PC-9 (cell line): ENCODE measurements at regions not wholly inside any gene's neighbourhood (a gene's known extent, or its start where the extent isn't known, plus 50 kb on each side); places are given as distances from the start of the nearest gene placed in this dataset.

Source experiments
- BruUV-seq: library from RNA; stranded (reverse); fragments of 400-500 nt; replicated peaks from 2 replicates; lab custom pipeline; 2021; lab: Mats Ljungman, UMichigan
- CTCF ChIA-PET: fragments of 300-600 bp; sonication (Branson Sonifier 250); formaldehyde crosslinking; loops from one replicate; lab custom pipeline; 2022; ENCODE audit warnings: antibody characterized with exemption; lab: Charles Lee
- POLR2A ChIA-PET: fragments of 300-600 bp; sonication (Branson Sonifier 250); formaldehyde crosslinking; loops from one replicate; lab custom pipeline; 2022; ENCODE audit warnings: antibody characterized with exemption; ENCODE audit not compliant: unreplicated experiment; lab: Charles Lee
- DNase-seq, 2 experiments: peaks; one replicate each; pipeline versions ENCODE4 v3.0.0 to v3.0.0-alpha.2; 2015 to 2022; ENCODE audit warnings: mixed read lengths in 1 of 2
- H2AFZ ChIP-seq: fragments of 200-600 bp; sonication (generic); 2 replicates; pipeline ENCODE4 v1.8.1; 2017; ENCODE audit warnings: antibody characterized with exemption
- H3F3A ChIP-seq: fragments of 200-600 bp; sonication (generic); 2 replicates; pipeline ENCODE4 v1.8.1; 2017; ENCODE audit warnings: antibody characterized with exemption, mild to moderate bottlenecking, low read depth; ENCODE audit not compliant: insufficient read depth
- H3K27ac ChIP-seq: fragments of 200-600 bp; sonication (generic); 2 replicates; pipeline ENCODE4 v1.6.1; 2016; ENCODE audit warnings: mixed run types
- H3K27me3 ChIP-seq: fragments of 200-600 bp; sonication (generic); 2 replicates; pipeline ENCODE4 v1.6.1; 2016; ENCODE audit warnings: low read depth, mixed run types; ENCODE audit not compliant: insufficient read depth
- H3K36me3 ChIP-seq: fragments of 200-600 bp; sonication (generic); 2 replicates; pipeline ENCODE4 v1.6.1; 2016; ENCODE audit warnings: low read depth, mixed run types
- H3K4me1 ChIP-seq: fragments of 200-600 bp; sonication (generic); replicated peaks from 2 replicates; pipeline ENCODE4 v1.6.1; 2016; ENCODE audit warnings: mixed run types; ENCODE audit not compliant: insufficient read depth
- H3K4me2 ChIP-seq: fragments of 200-600 bp; sonication (generic); 2 replicates; pipeline ENCODE4 v1.6.1; 2017; ENCODE audit warnings: mixed run types
- H3K4me3 ChIP-seq: fragments of 200-600 bp; sonication (generic); 2 replicates; pipeline ENCODE4 v1.6.1; 2016; ENCODE audit warnings: mixed run types
- H3K79me2 ChIP-seq: fragments of 200-600 bp; sonication (generic); 2 replicates; pipeline ENCODE4 v1.6.1; 2017; ENCODE audit warnings: low read depth, mixed run types
- H3K9me2 ChIP-seq: fragments of 200-600 bp; sonication (generic); 2 replicates; pipeline ENCODE4 v1.8.1; 2017; ENCODE audit warnings: mild to moderate bottlenecking; ENCODE audit not compliant: insufficient read depth
- H3K9me3 ChIP-seq: fragments of 200-600 bp; sonication (generic); 2 replicates; pipeline ENCODE4 v1.8.1; 2016; ENCODE audit warnings: low read depth; ENCODE audit not compliant: insufficient read depth
- H4K20me1 ChIP-seq: fragments of 200-600 bp; sonication (generic); 2 replicates; pipeline ENCODE4 v1.8.1; 2017; ENCODE audit not compliant: insufficient read depth
- CTCF ChIP-seq: fragments of 200-600 bp; sonication (generic); conservative IDR thresholded peaks from 2 replicates; pipeline ENCODE4 v1.6.1; 2017; ENCODE audit warnings: mixed run types, antibody characterized with exemption, mild to moderate bottlenecking, moderate library complexity
- EZH2 ChIP-seq: fragments of 200-600 bp; sonication (generic); IDR thresholded peaks from 2 replicates; pipeline ENCODE4 v1.8.0; 2017; ENCODE audit warnings: antibody characterized with exemption, low read depth
- intact Hi-C: fragments of 100-400 bp; cut with micrococcal nuclease; formaldehyde crosslinking; loops from one replicate; pipeline ENCODE4 v1.10.0; 2022; ENCODE audit not compliant: unreplicated experiment

GRCh38 chr12:67193704-67194103 is 75.5 kb upstream of the CAND1 start:
- Histone ChIP-seq H2AFZ (no peak overlapping the region), H3K4me1 (no peaks in the 10 kb centered on the region), H3K4me2 (no peak overlapping the region), H3K27me3 (peaks cover 50% of the 10 kb centered on the region), H3K9me3 (no peaks in the 10 kb centered on the region), H3K36me3 (no peaks in the 10 kb centered on the region), H3K27ac (no peak overlapping the region), H3F3A (no peaks in the 10 kb centered on the region), H3K4me3 (no peak overlapping the region), H4K20me1 (no peaks in the 10 kb centered on the region), H3K9me2 (no peaks in the 10 kb centered on the region), H3K79me2 (no peaks in the 10 kb centered on the region)
- ChIA-PET CTCF (no interaction called here), POLR2A (no interaction called here)
- BruUV-seq: no TSS peak
- peak in 1 of 2 experiments; percentile 12 for DNase-seq
- intact Hi-C loops: no loop called here
- TF ChIP-seq CTCF (no peak), EZH2 (no peak)

- POLR2A ChIA-PET: interaction anchor here (0.7 kb wide), 1 partner anchor 147 kb away, joined by 4 read pairs; no protein-coding TSS in a partner anchor
These were observed 68.8 kb upstream of the CAND1 start for GRCh38 chr12:67200386-67200785.

GRCh38 chr12:67202011-67202677 is 67.0 kb upstream of the CAND1 start:
- DNase-seq: no peak
- H3F3A ChIP-seq: no peaks in the 10 kb centered on the region
- H3K36me3 ChIP-seq: no peaks in the 10 kb centered on the region
- no peak overlapping the region for H2AFZ ChIP-seq
- no peaks in the 10 kb centered on the region for H3K4me1 ChIP-seq
- H3K9me2 ChIP-seq: no peaks in the 10 kb centered on the region
- no peak overlapping the region for H3K4me3 ChIP-seq
- H3K79me2 ChIP-seq: no peaks in the 10 kb centered on the region
- ChIA-PET POLR2A (no interaction called here), CTCF (interaction anchor here (0.6 kb wide), 1 partner anchor 1351 kb away, joined by 3 read pairs; no protein-coding TSS in a partner anchor)
- H4K20me1 ChIP-seq: no peaks in the 10 kb centered on the region
- H3K27me3 ChIP-seq: peaks cover 14% of the 10 kb centered on the region
- no peak overlapping the region for H3K27ac ChIP-seq
- BruUV-seq: no TSS peak
- intact Hi-C loops: no loop called here
- H3K9me3 ChIP-seq: no peaks in the 10 kb centered on the region
- no peak overlapping the region for H3K4me2 ChIP-seq
- TF ChIP-seq CTCF (no peak), EZH2 (no peak)

More at GRCh38 chr12:67200386-67200785, 68.8 kb upstream of the CAND1 start:
- Histone ChIP-seq H3K9me3 (no peaks in the 10 kb centered on the region), H3F3A (no peaks in the 10 kb centered on the region), H3K27me3 (peaks cover 24% of the 10 kb centered on the region), H3K79me2 (no peaks in the 10 kb centered on the region), H3K9me2 (no peaks in the 10 kb centered on the region), H3K4me2 (no peak overlapping the region), H4K20me1 (no peaks in the 10 kb centered on the region), H3K4me3 (no peak overlapping the region), H3K27ac (no peak overlapping the region), H2AFZ (no peak overlapping the region), H3K4me1 (no peaks in the 10 kb centered on the region), H3K36me3 (no peaks in the 10 kb centered on the region)
- CTCF ChIA-PET: no interaction called here
- intact Hi-C loops: no loop called here
- TF ChIP-seq CTCF (no peak), EZH2 (no peak)
- no TSS peak for BruUV-seq
- DNase-seq: no peak
